PC-9 (cell line): ENCODE measurements at regions not wholly inside any gene's neighbourhood (a gene's known extent, or its start where the extent isn't known, plus 50 kb on each side); places are given as distances from the start of the nearest gene placed in this dataset.

ENCODE experiments used
- CTCF ChIP-seq: fragments of 200-600 bp; sonication (generic); conservative IDR thresholded peaks from 2 replicates; pipeline ENCODE4 v1.6.1; 2017; ENCODE audit warnings: mixed run types, antibody characterized with exemption, mild to moderate bottlenecking, moderate library complexity
- EZH2 ChIP-seq: fragments of 200-600 bp; sonication (generic); IDR thresholded peaks from 2 replicates; pipeline ENCODE4 v1.8.0; 2017; ENCODE audit warnings: antibody characterized with exemption, low read depth

- TF ChIP-seq CTCF (no peak), EZH2 (no peak)
These were observed 225.6 kb downstream of the ADAMTS9 start for GRCh38 chr3:64462203-64462602.
